ENCODE measurements at regions not wholly inside any gene's neighbourhood (a gene's known extent, or its start where the extent isn't known, plus 50 kb on each side); places are given as distances from the start of the nearest gene placed in this dataset.

DNA sequence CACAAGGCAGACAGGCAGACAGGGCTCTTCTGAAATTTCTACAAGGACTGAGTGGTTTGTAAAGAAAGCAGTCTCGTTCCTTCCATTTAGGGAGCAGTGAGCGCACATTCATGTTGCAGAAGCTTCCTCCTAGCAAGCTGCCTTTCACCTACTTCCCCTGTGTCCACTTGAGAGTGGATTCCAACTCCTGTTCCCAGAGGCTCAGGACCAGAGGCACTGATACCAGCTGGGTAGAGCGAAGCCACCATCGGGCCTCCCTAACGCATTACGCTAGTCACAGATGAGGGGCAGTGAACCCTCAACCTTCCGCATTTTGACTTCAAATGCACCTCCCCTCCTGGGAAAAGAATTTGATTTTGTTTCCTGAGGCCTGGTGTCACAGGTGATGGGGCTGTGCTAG is 215.8 kb downstream of the SIPA1L2 start:
- H3K4me3 ChIP-seq: no peak overlapping the region
- TF ChIP-seq CTCF (IDR thresholded peaks at IDR 0.05): no peak
- no peak for DNase-seq (ENCODE audit: low spot score)
- H3K27ac ChIP-seq: no peak overlapping the region

DNA sequence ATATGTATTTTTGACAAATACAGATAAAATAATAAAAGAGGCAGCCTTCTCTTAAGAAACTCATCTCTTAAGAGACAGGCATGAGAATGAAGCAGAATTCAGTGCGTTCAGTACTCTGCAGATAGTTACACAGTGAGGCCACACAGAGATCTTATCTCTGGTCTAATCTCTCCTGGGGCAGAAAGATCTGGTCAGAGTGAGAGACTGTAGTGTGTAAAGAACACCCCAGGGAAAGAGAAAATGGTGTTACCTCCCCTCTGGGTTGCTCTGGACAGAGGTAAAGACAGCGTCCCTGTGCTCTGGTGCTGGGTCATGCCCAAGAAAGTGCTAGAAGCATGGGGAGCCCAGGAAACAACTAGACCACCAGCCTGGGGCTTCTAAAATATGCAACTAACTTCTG is 216.3 kb downstream of the SIPA1L2 start:
- DNase-seq (ENCODE audit: low spot score): no peak

DNA sequence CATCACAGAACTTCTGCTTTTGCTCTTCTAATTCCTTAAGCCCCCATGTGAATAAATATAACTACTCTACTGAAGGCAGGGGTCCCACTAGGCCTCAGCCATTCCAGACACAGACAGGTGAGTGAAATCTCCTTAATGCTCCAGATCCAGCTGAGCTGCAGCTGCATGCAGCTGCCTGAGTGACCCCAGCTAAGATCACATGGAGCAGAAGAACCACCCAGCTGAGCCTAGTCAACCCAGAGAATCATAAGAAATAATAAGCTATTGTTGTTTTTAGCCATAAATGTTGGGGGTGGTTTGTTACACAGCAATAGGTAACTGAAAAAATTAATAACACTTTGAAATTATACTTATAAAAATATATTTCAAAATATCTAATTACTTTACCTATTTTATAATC is 220.3 kb downstream of the SIPA1L2 start:
- DNase-seq (ENCODE audit: low spot score): no peak
- no peak for TF ChIP-seq CTCF (IDR thresholded peaks at IDR 0.05)
- Histone ChIP-seq H3K27ac (no peak overlapping the region), H3K4me3 (no peak overlapping the region)

More for the DNA sequence above, 216.3 kb downstream of the SIPA1L2 start:
- no peak for TF ChIP-seq CTCF (IDR thresholded peaks at IDR 0.05)
- no peak overlapping the region for H3K4me3 ChIP-seq
- H3K27ac ChIP-seq: no peak overlapping the region

GRCh38 chr1:232407120-232407519 is 222.8 kb downstream of the SIPA1L2 start:
- no peak overlapping the region for H3K4me3 ChIP-seq
- DNase-seq (ENCODE audit: low spot score): no peak
- no peak overlapping the region for H3K27ac ChIP-seq
- no peak for TF ChIP-seq CTCF (IDR thresholded peaks at IDR 0.05)

DNA sequence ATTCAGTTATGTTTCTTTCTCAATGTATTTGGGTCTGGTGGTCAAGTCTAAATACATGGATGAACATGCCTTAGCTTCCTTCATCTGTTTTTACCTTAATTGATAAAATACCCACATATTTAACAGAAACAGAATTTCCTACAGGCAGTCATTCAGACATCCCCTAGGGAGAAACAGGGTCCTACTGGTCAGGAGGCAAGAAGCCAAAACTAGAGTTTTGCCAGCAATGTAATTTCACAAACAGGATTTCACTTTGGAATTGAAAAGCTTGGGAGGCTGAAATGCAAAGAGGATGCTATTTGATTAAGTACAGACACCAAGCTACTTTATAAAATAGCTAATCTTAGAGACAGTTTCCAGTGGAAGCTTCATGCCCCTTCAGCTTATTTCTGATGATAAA is 224.2 kb downstream of the SIPA1L2 start:
- H3K27ac ChIP-seq: no peak overlapping the region
- TF ChIP-seq CTCF (IDR thresholded peaks at IDR 0.05): no peak
- no peak for DNase-seq (ENCODE audit: low spot score)
- no peak overlapping the region for H3K4me3 ChIP-seq

DNA sequence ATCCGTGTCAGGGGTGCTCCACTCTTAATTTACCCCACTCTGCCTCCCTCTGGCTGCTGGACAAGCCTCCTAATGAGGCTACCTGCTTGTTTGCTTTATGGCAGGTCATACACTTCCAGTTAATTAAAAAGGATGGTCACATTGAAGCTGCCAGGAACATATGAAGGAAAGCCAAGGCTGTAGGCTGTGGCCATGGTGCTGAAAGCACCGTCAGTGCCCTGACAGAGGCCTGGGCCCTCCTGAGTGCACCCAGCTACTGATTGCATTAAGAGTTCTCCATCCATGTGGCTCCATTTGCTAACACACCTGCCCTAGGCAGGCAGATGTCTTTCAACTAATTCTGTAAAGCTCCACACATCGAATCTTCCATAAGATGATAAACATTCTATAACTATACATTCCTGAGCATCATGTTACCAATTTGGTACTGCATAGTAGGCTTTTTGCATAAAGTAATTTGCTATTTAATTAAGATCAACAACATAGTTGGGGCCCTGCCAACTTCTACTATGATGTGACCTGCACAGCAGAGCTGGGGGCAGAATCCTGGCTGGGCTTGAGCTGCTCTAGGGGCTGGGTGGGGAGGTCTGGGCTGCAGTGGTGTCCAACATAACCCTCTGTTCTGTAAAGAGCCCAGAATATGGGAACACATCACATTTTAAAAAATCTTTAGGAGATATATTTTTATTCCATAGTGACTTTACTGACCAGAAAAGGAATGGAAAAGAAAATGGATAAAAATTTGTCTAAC is 224.8 kb downstream of the SIPA1L2 start:
- H3K4me3 ChIP-seq: no peak overlapping the region
- H3K27ac ChIP-seq: no peak overlapping the region
- TF ChIP-seq CTCF (IDR thresholded peaks at IDR 0.05): no peak
- no peak for DNase-seq (ENCODE audit: low spot score)

GRCh38 chr1:232404227-232404626 is 225.7 kb downstream of the SIPA1L2 start:
- no peak overlapping the region for H3K27ac ChIP-seq
- H3K4me3 ChIP-seq: no peak overlapping the region
- no peak for DNase-seq (ENCODE audit: low spot score)
- TF ChIP-seq CTCF (IDR thresholded peaks at IDR 0.05): no peak
